ENCODE measurements at regions not wholly inside any gene's neighbourhood (a gene's known extent, or its start where the extent isn't known, plus 50 kb on each side); places are given as distances from the start of the nearest gene placed in this dataset.

DNA sequence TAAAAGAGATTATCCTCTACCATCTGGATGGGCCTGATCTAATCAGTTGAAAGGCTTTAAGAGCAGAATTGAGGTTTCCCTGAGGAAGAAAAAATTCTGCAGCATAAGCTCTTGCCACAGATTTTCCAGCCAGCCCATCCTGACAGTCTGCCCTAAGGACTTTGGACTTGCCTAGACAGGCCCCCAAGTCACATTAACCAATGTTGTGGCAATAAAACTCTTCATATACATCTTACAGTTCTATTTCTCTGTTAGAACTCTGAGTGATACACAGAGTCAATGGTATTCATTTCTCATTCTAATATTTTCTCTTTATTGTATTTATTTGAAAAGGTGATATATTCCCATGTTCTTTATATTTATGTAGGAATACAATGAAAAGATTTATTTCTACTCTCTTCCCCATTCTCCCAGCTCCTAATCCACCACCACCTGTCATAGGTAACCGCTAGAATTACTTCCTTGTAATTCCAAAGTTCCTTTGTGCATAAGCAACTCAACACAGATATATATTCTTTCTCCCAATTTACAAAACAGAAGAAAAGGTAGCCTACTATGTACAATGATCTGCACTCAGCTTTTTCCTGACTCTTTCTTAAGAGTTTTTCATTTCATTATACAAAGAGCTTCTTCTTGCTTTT lies 182.1 kb downstream of the CAPZA3 start:
- no peaks in the 10 kb centered on the region for H3K4me1 Mint-ChIP-seq (ENCODE audit: low read depth)
- H3K27ac Mint-ChIP-seq: no peak overlapping the region
- CTCF ChIA-PET: interaction anchor here (0.6 kb wide), 1 partner anchor 267 kb away, joined by 3 read pairs; no protein-coding TSS in a partner anchor
- peaks cover 4% of the 10 kb centered on the region for H3K9me3 Mint-ChIP-seq
- H3K36me3 Mint-ChIP-seq (ENCODE audit: low read depth): no peaks in the 10 kb centered on the region
- H3K4me3 Mint-ChIP-seq: no peak overlapping the region
- intact Hi-C loops (cut with micrococcal nuclease): no loop called here
- no peaks in the 10 kb centered on the region for H3K27me3 Mint-ChIP-seq (ENCODE audit: low read depth)
- DNase-seq: no peak

DNA sequence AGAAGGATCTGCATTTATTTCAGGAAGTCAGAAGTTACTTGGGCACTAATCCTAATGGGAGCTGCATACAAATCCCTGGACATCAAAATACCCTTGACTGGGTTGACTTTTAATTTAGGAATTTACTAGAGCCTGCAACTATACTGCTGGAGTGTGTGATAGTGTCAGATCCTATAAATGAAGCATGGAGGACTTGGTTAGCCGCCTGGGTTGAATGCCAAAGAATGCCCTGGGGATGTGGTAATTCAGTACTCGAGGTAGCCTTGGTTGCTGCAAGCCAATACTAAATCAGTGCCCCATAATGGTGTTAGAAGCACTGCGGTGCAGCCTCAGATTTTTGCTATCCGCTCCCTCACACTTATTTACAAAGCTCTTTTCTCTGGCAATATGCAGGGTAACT lies 184.9 kb downstream of the CAPZA3 start:
- CTCF ChIA-PET: no interaction called here
- H3K4me1 Mint-ChIP-seq (ENCODE audit: low read depth): no peaks in the 10 kb centered on the region
- peaks cover 5% of the 10 kb centered on the region for H3K9me3 Mint-ChIP-seq
- DNase-seq: no peak
- no peak overlapping the region for H3K4me3 Mint-ChIP-seq
- no peak overlapping the region for H3K27ac Mint-ChIP-seq
- H3K36me3 Mint-ChIP-seq (ENCODE audit: low read depth): no peaks in the 10 kb centered on the region
- H3K27me3 Mint-ChIP-seq (ENCODE audit: low read depth): no peaks in the 10 kb centered on the region
- intact Hi-C loops (cut with micrococcal nuclease): no loop called here

DNA sequence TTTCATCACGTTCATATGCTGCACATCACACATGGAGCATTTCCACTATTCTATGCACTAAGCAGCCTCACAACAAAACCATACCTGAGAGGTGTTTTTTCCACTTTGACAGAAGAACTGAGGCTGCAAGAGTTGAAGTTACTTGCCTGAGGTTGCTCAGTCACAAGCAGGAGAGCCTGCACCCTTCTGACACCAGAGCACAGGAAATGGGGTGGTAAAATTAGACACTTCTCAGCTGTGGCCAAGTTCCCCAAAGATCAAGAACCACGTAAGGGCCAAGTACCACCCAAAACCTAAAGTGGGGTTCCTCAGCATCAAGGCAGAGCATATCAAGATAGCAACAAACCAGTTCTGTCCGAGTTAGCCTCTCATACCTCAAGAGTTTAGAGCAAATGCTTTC lies 185.8 kb downstream of the CAPZA3 start:
- H3K27me3 Mint-ChIP-seq (ENCODE audit: low read depth): no peaks in the 10 kb centered on the region
- no peaks in the 10 kb centered on the region for H3K36me3 Mint-ChIP-seq (ENCODE audit: low read depth)
- H3K9me3 Mint-ChIP-seq: peaks cover 4% of the 10 kb centered on the region
- H3K4me3 Mint-ChIP-seq: no peak overlapping the region
- DNase-seq: no peak
- H3K4me1 Mint-ChIP-seq (ENCODE audit: low read depth): no peaks in the 10 kb centered on the region
- no peak overlapping the region for H3K27ac Mint-ChIP-seq
- intact Hi-C loops (cut with micrococcal nuclease): no loop called here
- CTCF ChIA-PET: no interaction called here

DNA sequence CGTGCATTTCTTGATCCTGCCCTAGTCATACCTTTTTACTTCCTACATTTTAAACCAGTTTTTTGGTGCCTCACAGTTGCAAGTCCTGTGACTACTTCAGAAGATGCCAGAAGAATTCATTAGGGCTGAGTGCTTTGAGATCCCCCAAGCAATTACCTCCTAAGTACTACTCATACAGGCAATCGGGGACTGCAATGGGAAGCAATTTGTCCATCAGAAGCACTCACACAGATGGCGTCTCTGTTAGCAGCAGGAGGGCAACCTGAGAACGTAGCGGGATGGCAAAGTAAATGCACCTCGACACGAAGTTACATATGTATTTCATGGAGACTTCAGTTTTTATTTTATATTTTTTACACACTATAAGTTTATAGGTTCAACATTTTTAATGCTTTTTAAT lies 188.3 kb downstream of the CAPZA3 start:
- no peak overlapping the region for H3K27ac Mint-ChIP-seq
- peaks cover 8% of the 10 kb centered on the region for H3K9me3 Mint-ChIP-seq
- H3K4me1 Mint-ChIP-seq (ENCODE audit: low read depth): no peaks in the 10 kb centered on the region
- CTCF ChIA-PET: no interaction called here
- H3K4me3 Mint-ChIP-seq: no peak overlapping the region
- no peaks in the 10 kb centered on the region for H3K27me3 Mint-ChIP-seq (ENCODE audit: low read depth)
- H3K36me3 Mint-ChIP-seq (ENCODE audit: low read depth): no peaks in the 10 kb centered on the region
- DNase-seq: no peak
- intact Hi-C loops (cut with micrococcal nuclease): no loop called here

DNA sequence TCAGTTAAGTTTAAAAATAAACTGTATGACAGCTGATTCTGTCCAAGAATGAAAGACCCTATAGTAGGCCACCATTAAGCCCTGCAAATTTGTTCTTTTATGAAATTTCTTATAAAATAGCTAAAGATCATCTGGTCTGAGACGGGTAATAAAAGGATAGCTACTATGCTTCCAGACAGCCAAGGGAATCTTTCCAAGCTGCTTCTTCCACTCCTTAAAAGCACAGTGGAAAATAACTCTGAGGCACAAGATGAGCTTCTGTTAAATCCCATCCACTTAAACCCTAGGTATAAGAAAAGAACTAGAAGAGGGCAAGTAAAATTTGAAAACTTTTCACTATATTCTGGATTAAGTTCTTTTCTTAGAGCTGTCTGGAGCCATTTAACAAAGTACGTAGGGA lies 194.3 kb downstream of the CAPZA3 start:
- no peaks in the 10 kb centered on the region for H3K36me3 Mint-ChIP-seq (ENCODE audit: low read depth)
- H3K27me3 Mint-ChIP-seq (ENCODE audit: low read depth): no peaks in the 10 kb centered on the region
- peaks cover 7% of the 10 kb centered on the region for H3K9me3 Mint-ChIP-seq
- DNase-seq: no peak
- CTCF ChIA-PET: no interaction called here
- H3K4me1 Mint-ChIP-seq (ENCODE audit: low read depth): no peaks in the 10 kb centered on the region
- intact Hi-C loops (cut with micrococcal nuclease): no loop called here
- no peak overlapping the region for H3K4me3 Mint-ChIP-seq
- H3K27ac Mint-ChIP-seq: no peak overlapping the region

DNA sequence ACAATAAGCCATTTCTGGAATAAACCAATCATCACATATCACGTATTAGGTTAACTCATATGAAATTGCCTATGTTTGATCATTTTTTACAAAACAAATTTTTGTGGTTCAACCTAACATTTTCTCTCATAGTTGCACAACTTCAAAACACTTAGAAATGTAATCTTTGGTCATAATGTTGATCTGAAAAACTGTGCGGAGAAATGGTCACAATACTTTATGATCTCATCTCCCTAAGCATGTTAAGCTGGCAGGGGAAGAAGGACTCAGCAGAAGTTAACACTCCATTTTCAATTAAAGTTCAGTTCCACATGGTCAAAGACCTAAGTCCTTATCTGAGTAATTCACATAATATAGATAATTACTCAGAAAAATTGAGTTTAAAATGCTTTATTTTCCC lies 194.8 kb downstream of the CAPZA3 start:
- no peaks in the 10 kb centered on the region for H3K27me3 Mint-ChIP-seq (ENCODE audit: low read depth)
- CTCF ChIA-PET: no interaction called here
- H3K4me3 Mint-ChIP-seq: no peak overlapping the region
- peaks cover 7% of the 10 kb centered on the region for H3K9me3 Mint-ChIP-seq
- H3K4me1 Mint-ChIP-seq (ENCODE audit: low read depth): no peaks in the 10 kb centered on the region
- intact Hi-C loops (cut with micrococcal nuclease): no loop called here
- no peak for DNase-seq
- no peak overlapping the region for H3K27ac Mint-ChIP-seq
- H3K36me3 Mint-ChIP-seq (ENCODE audit: low read depth): no peaks in the 10 kb centered on the region

DNA sequence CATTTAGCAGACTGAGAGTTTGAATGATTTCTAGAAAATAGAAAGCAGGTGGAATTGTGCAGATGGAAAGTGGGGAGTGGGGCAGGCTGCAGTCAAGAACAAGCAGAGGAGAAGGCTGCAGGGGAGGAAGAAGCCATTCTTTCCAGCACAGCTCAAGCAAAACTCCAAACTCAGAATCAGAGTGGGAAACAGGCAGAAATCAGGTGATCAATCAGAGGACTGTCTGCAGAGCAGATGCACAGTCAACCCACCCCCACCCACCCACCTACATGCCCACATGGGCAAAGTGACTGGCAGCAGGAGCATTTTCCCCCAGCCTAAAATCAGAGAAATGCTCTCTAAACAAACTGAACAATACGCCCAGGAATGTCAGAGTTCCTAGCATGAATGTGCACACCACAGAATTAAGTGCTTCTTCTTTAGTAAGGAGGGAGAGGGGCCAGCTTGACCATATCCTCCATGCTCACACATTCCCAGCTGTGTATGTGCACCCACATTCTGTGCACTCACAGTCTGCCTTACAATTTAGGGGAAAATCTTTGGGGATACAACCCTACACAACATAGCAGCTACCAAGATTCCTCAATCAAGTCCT lies 194.1 kb upstream of the PLEKHA5 start:
- no peak overlapping the region for H3K4me3 Mint-ChIP-seq
- intact Hi-C loops (cut with micrococcal nuclease): no loop called here
- no peaks in the 10 kb centered on the region for H3K27me3 Mint-ChIP-seq (ENCODE audit: low read depth)
- no peaks in the 10 kb centered on the region for H3K36me3 Mint-ChIP-seq (ENCODE audit: low read depth)
- no peaks in the 10 kb centered on the region for H3K4me1 Mint-ChIP-seq (ENCODE audit: low read depth)
- CTCF ChIA-PET: no interaction called here
- H3K27ac Mint-ChIP-seq: no peak overlapping the region
- H3K9me3 Mint-ChIP-seq: no peaks in the 10 kb centered on the region
- no peak for DNase-seq

DNA sequence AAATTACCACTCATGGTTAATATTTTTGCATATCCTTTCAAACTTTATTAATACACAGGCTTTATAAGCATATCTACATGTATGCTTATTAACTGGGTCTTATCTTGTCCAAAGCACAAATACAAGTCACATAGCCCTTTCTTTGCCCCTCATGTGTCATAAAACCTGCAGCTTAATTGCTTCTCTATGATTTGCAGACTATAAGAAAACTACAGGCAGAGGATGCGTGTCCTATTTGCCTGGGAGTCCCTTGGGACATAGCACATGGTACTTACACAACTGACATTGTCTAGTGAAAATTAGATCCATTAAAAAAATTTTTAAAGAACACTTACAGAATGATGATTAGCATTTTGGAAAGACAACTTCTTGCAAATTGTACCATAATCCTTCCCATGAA lies 190.5 kb upstream of the PLEKHA5 start:
- H3K36me3 Mint-ChIP-seq (ENCODE audit: low read depth): no peaks in the 10 kb centered on the region
- H3K9me3 Mint-ChIP-seq: no peaks in the 10 kb centered on the region
- no peak overlapping the region for H3K4me3 Mint-ChIP-seq
- H3K27me3 Mint-ChIP-seq (ENCODE audit: low read depth): no peaks in the 10 kb centered on the region
- no peak for DNase-seq
- intact Hi-C loops (cut with micrococcal nuclease): no loop called here
- no peaks in the 10 kb centered on the region for H3K4me1 Mint-ChIP-seq (ENCODE audit: low read depth)
- no peak overlapping the region for H3K27ac Mint-ChIP-seq
- CTCF ChIA-PET: interaction anchor here (0.8 kb wide), 1 partner anchor 179 kb away, joined by 3 read pairs; no protein-coding TSS in a partner anchor

DNA sequence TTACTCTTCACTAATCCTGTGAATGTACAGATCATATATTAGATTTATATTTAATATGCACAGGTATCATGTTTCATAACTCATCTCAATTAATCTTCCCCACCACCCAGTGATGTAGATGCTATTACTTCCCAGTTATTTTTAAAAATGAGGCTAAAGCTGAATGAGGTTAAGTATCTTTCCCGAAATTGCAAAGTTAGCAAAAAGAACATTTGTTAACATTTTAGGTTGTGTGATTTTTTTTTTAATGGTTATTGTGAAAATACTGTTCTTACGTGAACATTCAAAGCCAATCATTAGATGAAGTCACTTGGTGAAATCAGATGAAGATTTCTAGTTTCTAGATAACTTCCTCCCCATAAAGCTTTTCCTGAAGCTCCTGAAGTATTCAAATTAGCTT lies 186.9 kb upstream of the PLEKHA5 start:
- H3K4me1 Mint-ChIP-seq (ENCODE audit: low read depth): no peaks in the 10 kb centered on the region
- DNase-seq: no peak
- no peak overlapping the region for H3K27ac Mint-ChIP-seq
- H3K36me3 Mint-ChIP-seq (ENCODE audit: low read depth): no peaks in the 10 kb centered on the region
- CTCF ChIA-PET: no interaction called here
- H3K9me3 Mint-ChIP-seq: no peaks in the 10 kb centered on the region
- H3K27me3 Mint-ChIP-seq (ENCODE audit: low read depth): no peaks in the 10 kb centered on the region
- H3K4me3 Mint-ChIP-seq: no peak overlapping the region
- intact Hi-C loops (cut with micrococcal nuclease): no loop called here

DNA sequence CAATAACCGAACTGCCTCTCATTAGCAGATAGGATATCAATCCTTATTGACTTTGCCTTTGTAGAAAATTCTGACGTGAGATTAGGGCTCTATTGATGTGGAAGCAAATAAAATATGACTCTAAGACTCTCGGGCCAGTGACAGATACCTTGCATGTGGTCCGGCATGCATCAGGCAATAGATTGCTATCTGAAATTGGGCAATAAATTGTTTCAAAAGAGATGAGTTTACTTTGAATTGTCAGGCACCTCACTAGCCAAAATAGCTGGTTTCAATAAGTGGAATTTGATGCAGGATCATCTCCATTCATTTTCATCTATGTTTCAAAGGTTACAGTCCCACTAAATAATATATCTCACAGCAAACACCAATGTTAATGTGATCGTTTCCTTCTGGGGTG lies 186.3 kb upstream of the PLEKHA5 start:
- no peak overlapping the region for H3K4me3 Mint-ChIP-seq
- no peaks in the 10 kb centered on the region for H3K27me3 Mint-ChIP-seq (ENCODE audit: low read depth)
- no peaks in the 10 kb centered on the region for H3K4me1 Mint-ChIP-seq (ENCODE audit: low read depth)
- CTCF ChIA-PET: no interaction called here
- no peaks in the 10 kb centered on the region for H3K9me3 Mint-ChIP-seq
- H3K27ac Mint-ChIP-seq: no peak overlapping the region
- intact Hi-C loops (cut with micrococcal nuclease): no loop called here
- DNase-seq: no peak
- H3K36me3 Mint-ChIP-seq (ENCODE audit: low read depth): no peaks in the 10 kb centered on the region

DNA sequence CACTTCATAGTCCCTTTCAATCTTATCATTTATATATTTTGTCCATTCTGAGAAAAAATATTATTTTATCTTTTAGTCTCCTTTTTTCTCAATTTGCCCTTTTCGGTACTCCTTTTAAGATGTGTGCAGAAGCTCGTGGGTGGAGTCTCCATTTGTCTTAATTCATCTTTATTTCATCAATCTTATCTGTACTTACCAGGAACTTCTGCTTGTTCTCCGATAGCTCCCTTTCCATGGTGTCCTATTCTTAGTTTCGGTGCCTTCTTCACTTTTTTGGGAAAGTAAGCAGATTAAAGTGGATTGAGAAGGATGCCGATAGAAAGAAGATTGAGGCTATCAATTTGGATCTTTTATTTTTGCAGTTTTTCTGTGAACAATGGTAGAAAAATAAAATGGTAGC lies 183.4 kb upstream of the PLEKHA5 start:
- Mint-ChIP-seq H3K36me3 (ENCODE audit: low read depth) (no peaks in the 10 kb centered on the region), H3K4me1 (ENCODE audit: low read depth) (no peaks in the 10 kb centered on the region), H3K4me3 (no peak overlapping the region), H3K27me3 (ENCODE audit: low read depth) (no peaks in the 10 kb centered on the region), H3K27ac (no peak overlapping the region), H3K9me3 (no peaks in the 10 kb centered on the region)
- intact Hi-C loops (cut with micrococcal nuclease): no loop called here
- no peak for DNase-seq
- CTCF ChIA-PET: no interaction called here

DNA sequence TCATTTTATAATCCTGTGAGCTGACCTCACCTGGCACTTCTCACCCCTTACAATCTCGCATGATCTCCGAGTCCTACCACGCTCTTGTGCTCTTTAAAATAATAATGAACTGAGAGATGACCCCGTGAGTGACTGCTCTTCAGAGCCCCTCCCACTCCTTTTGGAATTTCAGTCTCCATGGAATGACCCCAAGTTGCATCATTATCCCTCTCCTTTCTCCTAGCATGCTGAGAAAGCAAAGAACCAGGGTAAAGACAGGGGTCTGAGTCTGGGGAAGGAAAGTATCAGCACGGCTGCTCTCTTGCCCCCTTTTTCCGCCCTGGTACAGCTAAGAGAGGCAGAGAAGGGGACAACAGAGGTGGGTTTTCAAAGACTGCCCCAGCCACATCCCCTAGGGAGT lies 178.3 kb upstream of the PLEKHA5 start:
- no peaks in the 10 kb centered on the region for H3K9me3 Mint-ChIP-seq
- intact Hi-C loops (cut with micrococcal nuclease): no loop called here
- no peaks in the 10 kb centered on the region for H3K36me3 Mint-ChIP-seq (ENCODE audit: low read depth)
- no peaks in the 10 kb centered on the region for H3K4me1 Mint-ChIP-seq (ENCODE audit: low read depth)
- no peaks in the 10 kb centered on the region for H3K27me3 Mint-ChIP-seq (ENCODE audit: low read depth)
- no peak for DNase-seq
- no peak overlapping the region for H3K4me3 Mint-ChIP-seq
- no peak overlapping the region for H3K27ac Mint-ChIP-seq
- CTCF ChIA-PET: no interaction called here

DNA sequence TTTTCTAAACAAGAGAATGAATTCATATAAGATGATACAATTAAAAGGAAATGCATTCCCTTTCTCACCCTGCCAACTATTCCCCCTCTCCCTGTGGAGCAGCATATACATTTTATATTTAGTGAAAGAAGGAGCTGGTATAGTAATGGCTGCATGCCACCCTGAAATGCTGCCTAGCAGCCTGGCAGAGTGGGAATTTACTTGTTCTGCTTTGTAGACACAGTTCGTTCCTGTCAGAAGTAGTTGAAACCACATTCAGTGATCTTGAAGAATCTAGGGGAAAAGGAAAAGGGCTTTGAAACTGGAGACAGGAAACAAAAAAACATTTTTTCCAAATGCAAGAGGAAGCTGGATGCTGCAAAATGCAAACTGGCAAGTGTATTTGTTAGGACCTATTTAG lies 176.0 kb upstream of the PLEKHA5 start:
- no peaks in the 10 kb centered on the region for H3K27me3 Mint-ChIP-seq (ENCODE audit: low read depth)
- CTCF ChIA-PET: no interaction called here
- no peaks in the 10 kb centered on the region for H3K4me1 Mint-ChIP-seq (ENCODE audit: low read depth)
- no peak overlapping the region for H3K27ac Mint-ChIP-seq
- no peak for DNase-seq
- intact Hi-C loops (cut with micrococcal nuclease): no loop called here
- H3K4me3 Mint-ChIP-seq: no peak overlapping the region
- H3K9me3 Mint-ChIP-seq: no peaks in the 10 kb centered on the region
- no peaks in the 10 kb centered on the region for H3K36me3 Mint-ChIP-seq (ENCODE audit: low read depth)
